Ascending aorta (tissue), 2 donors: ENCODE measurements at regions not wholly inside any gene's neighbourhood (a gene's known extent, or its start where the extent isn't known, plus 50 kb on each side); places are given as distances from the start of the nearest gene placed in this dataset.
A peak's percentile ranks its signal among the peaks of the same experiment; 100 is the strongest.
"Not testable (repeated sequence)": the region's sequence is repeated elsewhere in the genome, so short reads cannot be mapped to it uniquely, and the experiment has no call there.

Source experiments
- DNase-seq, 2 donors: peaks; one replicate each; pipeline ENCODE4 v3.0.0-alpha.2; 2019; ENCODE audit warnings: low spot score in 2 of 2
- H3K27ac ChIP-seq, 2 donors: fragments of 200-600 bp; sonication (generic); one replicate each; pipeline ENCODE4 v1.5.1; 2016 to 2017; ENCODE audit warnings: mild to moderate bottlenecking in 1 of 2
- H3K27me3 ChIP-seq: fragments of 200-600 bp; sonication (generic); one replicate; pipeline ENCODE4 v1.5.1; 2017
- H3K36me3 ChIP-seq, 2 donors: fragments of 200-600 bp; sonication (generic); one replicate each; pipeline ENCODE4 v1.5.1; 2016
- H3K4me1 ChIP-seq, 2 donors: fragments of 200-600 bp; sonication (generic); one replicate each; pipeline ENCODE4 v1.5.1; 2016 to 2017; ENCODE audit warnings: mild to moderate bottlenecking in 1 of 2
- H3K4me3 ChIP-seq, 2 donors: fragments of 200-600 bp; sonication (generic); one replicate each; pipeline ENCODE4 v1.5.1; 2016 to 2017; ENCODE audit warnings: mild to moderate bottlenecking in 1 of 2
- H3K9me3 ChIP-seq, 2 donors: fragments of 200-600 bp; sonication (generic); one replicate each; pipeline ENCODE4 v1.5.1; 2016
- intact Hi-C: fragments of 100-400 bp; cut with DNase I; formaldehyde crosslinking; loops from one replicate; pipeline ENCODE4 v1.15.1; 2023
- TF ChIP-seq, protein P1 (sequence below), 3 experiments: fragments of 200-600 bp in 2 of 3; fragments of 450-650 bp in 1 of 3; sonication (generic) in 2 of 3; IDR thresholded peaks; one replicate each; pipeline ENCODE4 v1.5.1; 2016 to 2019; ENCODE audit warnings: antibody characterized with exemption in 3 of 3, mild to moderate bottlenecking in 1 of 3, moderate library complexity in 1 of 3

DNA sequence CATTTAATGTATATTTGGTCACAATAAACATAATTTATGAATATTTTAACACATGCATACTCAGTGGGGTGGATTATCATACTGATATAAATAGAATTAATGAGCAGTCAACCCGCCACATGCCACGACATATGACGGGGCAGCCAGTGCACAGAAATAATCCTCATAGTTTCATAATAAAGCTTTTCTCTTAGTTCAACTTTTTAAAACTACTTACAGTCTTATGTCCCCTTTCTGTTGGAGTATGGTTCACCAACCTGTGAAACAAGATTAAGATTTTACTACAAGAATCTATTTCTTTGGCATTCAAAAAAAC, 75.6 kb upstream of the ETAA1 start:
- Histone ChIP-seq H3K4me3 (no peak overlapping the region), H3K27ac (peak overlapping the region; percentile 44 to 63), H3K36me3 (no peaks in the 10 kb centered on the region), H3K9me3 (no peaks in the 10 kb centered on the region), H3K4me1 (peaks cover 0 to 10% of the 10 kb centered on the region in 2 donors), H3K27me3 (no peaks in the 10 kb centered on the region)
- intact Hi-C loops = loop anchor here (5.0 to 10.0 kb wide), 5 partner anchors 64 to 744 kb away; partner anchors contain the start of gene ETAA1
- TF ChIP-seq, protein P1, sequence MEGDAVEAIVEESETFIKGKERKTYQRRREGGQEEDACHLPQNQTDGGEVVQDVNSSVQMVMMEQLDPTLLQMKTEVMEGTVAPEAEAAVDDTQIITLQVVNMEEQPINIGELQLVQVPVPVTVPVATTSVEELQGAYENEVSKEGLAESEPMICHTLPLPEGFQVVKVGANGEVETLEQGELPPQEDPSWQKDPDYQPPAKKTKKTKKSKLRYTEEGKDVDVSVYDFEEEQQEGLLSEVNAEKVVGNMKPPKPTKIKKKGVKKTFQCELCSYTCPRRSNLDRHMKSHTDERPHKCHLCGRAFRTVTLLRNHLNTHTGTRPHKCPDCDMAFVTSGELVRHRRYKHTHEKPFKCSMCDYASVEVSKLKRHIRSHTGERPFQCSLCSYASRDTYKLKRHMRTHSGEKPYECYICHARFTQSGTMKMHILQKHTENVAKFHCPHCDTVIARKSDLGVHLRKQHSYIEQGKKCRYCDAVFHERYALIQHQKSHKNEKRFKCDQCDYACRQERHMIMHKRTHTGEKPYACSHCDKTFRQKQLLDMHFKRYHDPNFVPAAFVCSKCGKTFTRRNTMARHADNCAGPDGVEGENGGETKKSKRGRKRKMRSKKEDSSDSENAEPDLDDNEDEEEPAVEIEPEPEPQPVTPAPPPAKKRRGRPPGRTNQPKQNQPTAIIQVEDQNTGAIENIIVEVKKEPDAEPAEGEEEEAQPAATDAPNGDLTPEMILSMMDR (IDR thresholded peaks at IDR 0.05) = no peak
- DNase-seq = no peak

GRCh38 chr2:67322353-67323001, 74.7 kb upstream of the ETAA1 start:
- peak overlapping the region; percentile 25 to 44 for H3K27ac ChIP-seq
- H3K27me3 ChIP-seq = no peaks in the 10 kb centered on the region
- TF ChIP-seq, protein P1 (IDR thresholded peaks at IDR 0.05) = peak; percentile 40 to 70 (median 61)
- intact Hi-C loops = loop anchor here (2.0 to 10.0 kb wide), 6 partner anchors 65 to 888 kb away; partner anchors contain the start of genes ETAA1 and MEIS1
- H3K9me3 ChIP-seq = no peaks in the 10 kb centered on the region
- H3K4me3 ChIP-seq = peak overlapping the region in 1 of 2 donors; percentile 11
- peak in 1 of 2 donors; percentile 77 for DNase-seq
- H3K36me3 ChIP-seq = no peaks in the 10 kb centered on the region
- H3K4me1 ChIP-seq = peaks cover 0 to 10% of the 10 kb centered on the region in 2 donors

DNA sequence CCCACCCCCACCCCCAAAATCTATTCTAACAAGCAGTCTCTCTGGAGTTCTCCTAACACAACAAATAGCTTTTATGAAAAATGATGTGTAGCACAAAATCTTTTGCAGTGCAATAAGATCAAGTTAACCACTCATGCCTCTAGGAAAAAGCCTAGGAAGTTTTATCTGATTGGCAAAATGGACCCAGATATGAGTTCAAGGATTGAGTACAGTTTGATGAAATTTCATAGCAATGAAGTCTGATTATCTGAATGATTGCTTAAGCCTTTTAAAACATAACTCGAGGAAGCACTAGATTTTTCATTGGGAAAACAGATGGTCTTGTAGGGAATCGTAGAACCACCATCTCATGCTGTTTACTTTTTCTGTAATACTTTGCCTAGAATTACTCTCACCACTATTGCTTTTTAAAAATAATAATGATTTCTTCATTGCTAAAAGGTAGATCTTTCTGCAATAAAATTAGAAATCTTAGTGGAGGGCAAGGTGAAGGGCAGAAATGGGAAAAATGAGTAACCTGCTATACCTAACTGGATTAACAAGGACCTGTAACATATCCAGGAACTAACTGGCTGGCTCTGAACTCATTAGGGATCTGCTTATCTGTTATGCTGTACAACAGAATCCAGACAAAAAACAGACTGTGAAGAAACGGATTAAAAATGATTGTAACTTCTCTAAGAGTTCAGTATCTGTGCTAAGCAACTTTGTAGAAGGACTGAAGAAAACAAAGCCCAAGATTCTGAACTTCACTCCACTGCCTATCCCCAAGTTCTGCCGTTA, 73.7 kb upstream of the ETAA1 start:
- intact Hi-C loops = loop anchor here (2.0 to 10.0 kb wide), 6 partner anchors 66 to 889 kb away; partner anchors contain the start of genes ETAA1 and MEIS1
- H3K27ac ChIP-seq = no peak overlapping the region
- H3K9me3 ChIP-seq = no peaks in the 10 kb centered on the region
- TF ChIP-seq, protein P1 (IDR thresholded peaks at IDR 0.05) = no peak
- H3K4me3 ChIP-seq = no peak overlapping the region
- DNase-seq = no peak
- H3K36me3 ChIP-seq = no peaks in the 10 kb centered on the region
- no peaks in the 10 kb centered on the region for H3K27me3 ChIP-seq
- peaks cover 0 to 10% of the 10 kb centered on the region in 2 donors for H3K4me1 ChIP-seq

DNA sequence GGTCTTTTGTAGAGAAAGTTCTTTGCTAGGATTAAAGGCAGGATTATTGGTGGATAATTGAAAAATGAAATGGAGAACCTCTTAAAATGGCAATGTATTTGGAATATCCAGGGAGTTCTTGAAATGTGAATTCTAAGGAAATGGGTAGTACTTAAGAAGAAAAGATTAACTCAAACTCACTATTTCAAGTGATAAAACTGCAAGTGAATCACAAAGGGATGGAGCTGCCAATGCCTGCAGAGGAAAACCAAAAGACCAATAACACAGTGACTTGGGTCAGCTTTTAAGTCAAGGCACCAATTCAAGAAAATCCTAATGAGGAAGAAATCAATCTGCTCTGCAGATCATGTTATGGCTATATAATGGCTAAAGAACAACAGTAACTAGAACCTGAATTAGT, 67.6 kb upstream of the ETAA1 start:
- TF ChIP-seq, protein P1 (IDR thresholded peaks at IDR 0.05) = no peak
- Histone ChIP-seq H3K9me3 (no peaks in the 10 kb centered on the region), H3K27me3 (no peaks in the 10 kb centered on the region), H3K4me3 (no peak overlapping the region), H3K36me3 (no peaks in the 10 kb centered on the region), H3K27ac (no peak overlapping the region), H3K4me1 (no peaks in the 10 kb centered on the region)
- no peak for DNase-seq
- intact Hi-C loops = loop anchor here (10.0 kb wide), 1 partner anchor 65 kb away; the partner anchor contains the start of gene ETAA1

GRCh38 chr2:67329951-67330350, 67.2 kb upstream of the ETAA1 start:
- H3K36me3 ChIP-seq = no peaks in the 10 kb centered on the region
- H3K9me3 ChIP-seq = no peaks in the 10 kb centered on the region
- no peak for DNase-seq
- no peaks in the 10 kb centered on the region for H3K27me3 ChIP-seq
- intact Hi-C loops = loop anchor here (10.0 kb wide), 1 partner anchor 65 kb away; the partner anchor contains the start of gene ETAA1
- no peaks in the 10 kb centered on the region for H3K4me1 ChIP-seq
- H3K4me3 ChIP-seq = no peak overlapping the region
- no peak overlapping the region for H3K27ac ChIP-seq
- TF ChIP-seq, protein P1 (IDR thresholded peaks at IDR 0.05) = no peak

DNA sequence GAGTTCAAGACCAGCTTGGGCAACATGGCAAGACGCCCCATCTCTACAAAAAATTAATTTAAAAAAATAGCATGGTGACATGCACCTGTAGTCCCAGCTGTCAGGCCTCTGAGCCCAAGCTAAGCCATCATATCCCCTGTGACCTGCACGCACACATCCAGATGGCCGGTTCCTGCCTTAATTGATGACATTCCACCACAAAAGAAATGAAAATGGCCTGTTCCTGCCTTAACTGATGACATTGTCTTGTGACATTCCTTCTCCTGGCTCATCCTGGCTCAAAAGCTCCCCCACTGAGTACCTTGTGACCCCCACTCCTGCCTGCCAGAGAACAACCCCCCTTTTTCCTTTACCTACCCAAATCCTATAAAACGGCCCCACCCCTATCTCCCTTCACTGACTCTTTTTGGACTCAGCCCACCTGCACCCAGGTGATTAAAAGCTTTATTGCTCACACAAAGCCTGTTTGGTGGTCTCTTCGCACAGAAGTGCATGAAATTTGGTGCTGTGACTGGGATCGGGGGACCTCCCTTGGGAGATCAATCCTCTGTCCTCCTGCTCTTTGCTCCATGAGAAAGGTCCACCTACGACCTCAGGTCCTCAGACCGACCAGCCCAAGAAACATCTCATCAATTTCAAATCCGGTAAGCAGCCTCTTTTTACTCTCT, 65.6 kb upstream of the ETAA1 start:
- H3K27ac ChIP-seq, H3K4me3 ChIP-seq, H3K4me1 ChIP-seq, H3K36me3 ChIP-seq, H3K9me3 ChIP-seq, H3K27me3 ChIP-seq, intact Hi-C loops, DNase-seq: not testable (repeated sequence)
